ENCODE measurements at regions not wholly inside any gene's neighbourhood (a gene's known extent, or its start where the extent isn't known, plus 50 kb on each side); places are given as distances from the start of the nearest gene placed in this dataset.

- no peaks in the 10 kb centered on the region for H3K36me3 ChIP-seq (ENCODE audit: control insufficient read depth, insufficient read depth, low read length)
- H2BK15ac ChIP-seq (replicated peaks; ENCODE audit: low read depth) = no peak overlapping the region
- H3K79me1 ChIP-seq (ENCODE audit: low read length) = no peaks in the 10 kb centered on the region
- H3K27me3 ChIP-seq (ENCODE audit: insufficient read depth, low read length, poor library complexity) = no peaks in the 10 kb centered on the region
- no peak overlapping the region for H3K4ac ChIP-seq (ENCODE audit: low read depth, low read length)
- no peak overlapping the region for H2BK120ac ChIP-seq (ENCODE audit: low read depth, low read length)
- H3K4me1 ChIP-seq (ENCODE audit: control insufficient read depth, low read depth, low read length) = no peaks in the 10 kb centered on the region
- H3K56ac ChIP-seq (ENCODE audit: low read length) = no peak overlapping the region
- H3K18ac ChIP-seq (ENCODE audit: low read length) = no peak overlapping the region
- H3K23ac ChIP-seq (ENCODE audit: low read length) = no peak overlapping the region
- H3K27ac ChIP-seq (ENCODE audit: low read depth, low read length) = no peak overlapping the region
- H2BK5ac ChIP-seq (ENCODE audit: low read length) = no peak overlapping the region
- no CpG with 5 or more reads among the region's 1 CpG for WGBS (ENCODE audit: extremely low coverage, insufficient coverage, low lambda C conversion rate)
- H3K9ac ChIP-seq (ENCODE audit: low read length) = no peak overlapping the region
- DNase-seq = no peak
- no peak overlapping the region for H4K5ac ChIP-seq (ENCODE audit: low read length)
- H3K79me2 ChIP-seq (ENCODE audit: control insufficient read depth, insufficient read depth, low read length) = no peaks in the 10 kb centered on the region
- H3K4me3 ChIP-seq (ENCODE audit: low read length) = no peak overlapping the region
- H2AK5ac ChIP-seq (ENCODE audit: low read length) = no peak overlapping the region
- no peak overlapping the region for H4K8ac ChIP-seq (ENCODE audit: low read depth, low read length)
- H3K4me2 ChIP-seq (ENCODE audit: low read length) = no peak overlapping the region
These were observed 711.3 kb upstream of the AMOT start for GRCh38 chrX:113551919-113552318.

DNA sequence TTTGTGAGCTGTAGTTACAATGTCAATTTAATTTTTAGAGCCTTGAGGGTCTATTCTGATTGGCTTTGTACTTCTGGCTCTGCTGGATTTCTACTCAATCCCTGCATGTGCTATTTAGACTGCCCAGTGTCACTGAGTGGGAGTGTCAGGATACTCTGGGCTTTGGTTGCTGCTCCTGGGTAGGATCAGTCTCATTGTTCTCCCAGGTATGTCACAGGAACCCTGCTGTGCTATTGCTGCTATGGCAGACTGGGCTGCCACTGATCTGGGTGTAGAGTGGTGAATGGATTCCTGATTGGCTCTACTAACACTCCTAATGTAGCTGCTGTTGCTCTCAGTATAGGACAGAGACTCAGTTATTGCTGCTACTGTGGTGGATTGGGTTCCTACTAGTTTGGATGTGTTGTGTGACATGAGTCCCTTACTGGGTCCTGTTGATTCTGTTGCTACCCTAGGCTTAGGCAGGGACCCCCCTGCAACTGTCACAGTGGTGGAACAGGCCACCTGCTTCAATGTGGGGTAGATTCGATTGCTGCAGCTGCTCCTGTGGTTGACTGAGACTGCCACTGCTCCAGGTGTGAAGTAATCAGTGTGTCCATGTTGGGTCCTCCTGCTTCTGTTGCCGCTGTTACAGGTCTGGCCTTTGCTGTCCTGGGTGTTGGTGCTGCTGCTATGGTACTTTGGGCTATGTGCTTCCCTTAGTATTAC, 707.8 kb upstream of the AMOT start:
- H3K4me1 ChIP-seq (ENCODE audit: control insufficient read depth, low read depth, low read length) = no peaks in the 10 kb centered on the region
- H2BK120ac ChIP-seq (ENCODE audit: low read depth, low read length) = no peak overlapping the region
- no peak overlapping the region for H3K18ac ChIP-seq (ENCODE audit: low read length)
- no peak overlapping the region for H2AK5ac ChIP-seq (ENCODE audit: low read length)
- H4K8ac ChIP-seq (ENCODE audit: low read depth, low read length) = no peak overlapping the region
- H3K56ac ChIP-seq (ENCODE audit: low read length) = no peak overlapping the region
- no peak overlapping the region for H3K23ac ChIP-seq (ENCODE audit: low read length)
- no peaks in the 10 kb centered on the region for H3K27me3 ChIP-seq (ENCODE audit: insufficient read depth, low read length, poor library complexity)
- no peak overlapping the region for H3K9ac ChIP-seq (ENCODE audit: low read length)
- DNase-seq = peak; percentile 83
- no peak overlapping the region for H3K4me2 ChIP-seq (ENCODE audit: low read length)
- H4K5ac ChIP-seq (ENCODE audit: low read length) = no peak overlapping the region
- H3K4me3 ChIP-seq (ENCODE audit: low read length) = no peak overlapping the region
- WGBS (ENCODE audit: extremely low coverage, insufficient coverage, low lambda C conversion rate) = no CpG with 5 or more reads among the region's 2 CpGs
- H3K79me2 ChIP-seq (ENCODE audit: control insufficient read depth, insufficient read depth, low read length) = no peaks in the 10 kb centered on the region
- no peak overlapping the region for H2BK5ac ChIP-seq (ENCODE audit: low read length)
- H3K4ac ChIP-seq (ENCODE audit: low read depth, low read length) = no peak overlapping the region
- H3K27ac ChIP-seq (ENCODE audit: low read depth, low read length) = no peak overlapping the region
- H3K79me1 ChIP-seq (ENCODE audit: low read length) = no peaks in the 10 kb centered on the region
- H2BK15ac ChIP-seq (replicated peaks; ENCODE audit: low read depth) = no peak overlapping the region
- H3K36me3 ChIP-seq (ENCODE audit: control insufficient read depth, insufficient read depth, low read length) = no peaks in the 10 kb centered on the region

DNA sequence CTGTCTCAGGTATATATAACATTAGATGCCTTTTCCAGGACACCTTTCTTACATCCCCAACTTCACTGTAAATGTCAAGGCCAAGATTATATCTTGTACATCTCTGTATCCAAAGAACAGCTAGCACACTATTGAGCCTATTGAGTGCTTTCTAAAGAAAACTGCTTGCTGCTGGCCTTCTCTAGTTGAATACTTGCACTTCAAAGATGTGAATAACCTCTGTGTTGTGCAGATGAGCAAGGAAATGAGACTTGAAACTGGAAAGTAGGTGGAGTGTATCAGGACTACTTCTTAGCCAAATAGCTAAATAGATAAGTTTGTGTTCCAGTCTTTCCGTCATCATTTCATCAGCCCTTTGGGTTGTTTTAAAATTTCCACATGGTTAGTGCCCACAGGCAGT, 704.4 kb upstream of the AMOT start:
- Histone ChIP-seq H4K5ac (ENCODE audit: low read length) (no peak overlapping the region), H3K9ac (ENCODE audit: low read length) (no peak overlapping the region), H3K23ac (ENCODE audit: low read length) (no peak overlapping the region), H3K18ac (ENCODE audit: low read length) (no peak overlapping the region), H3K4me3 (ENCODE audit: low read length) (no peak overlapping the region), H3K4me2 (ENCODE audit: low read length) (no peak overlapping the region), H3K79me2 (ENCODE audit: control insufficient read depth, insufficient read depth, low read length) (no peaks in the 10 kb centered on the region), H2AK5ac (ENCODE audit: low read length) (no peak overlapping the region), H4K8ac (ENCODE audit: low read depth, low read length) (no peak overlapping the region), H3K27me3 (ENCODE audit: insufficient read depth, low read length, poor library complexity) (no peaks in the 10 kb centered on the region), H3K79me1 (ENCODE audit: low read length) (no peaks in the 10 kb centered on the region), H3K27ac (ENCODE audit: low read depth, low read length) (no peak overlapping the region), H3K36me3 (ENCODE audit: control insufficient read depth, insufficient read depth, low read length) (no peaks in the 10 kb centered on the region), H3K4me1 (ENCODE audit: control insufficient read depth, low read depth, low read length) (no peaks in the 10 kb centered on the region), H2BK15ac (replicated peaks; ENCODE audit: low read depth) (no peak overlapping the region), H3K56ac (ENCODE audit: low read length) (no peak overlapping the region), H2BK120ac (ENCODE audit: low read depth, low read length) (no peak overlapping the region), H3K4ac (ENCODE audit: low read depth, low read length) (no peak overlapping the region), H2BK5ac (ENCODE audit: low read length) (no peak overlapping the region)
- no CpG with 5 or more reads among the region's 1 CpG for WGBS (ENCODE audit: extremely low coverage, insufficient coverage, low lambda C conversion rate)
- no peak for DNase-seq

DNA sequence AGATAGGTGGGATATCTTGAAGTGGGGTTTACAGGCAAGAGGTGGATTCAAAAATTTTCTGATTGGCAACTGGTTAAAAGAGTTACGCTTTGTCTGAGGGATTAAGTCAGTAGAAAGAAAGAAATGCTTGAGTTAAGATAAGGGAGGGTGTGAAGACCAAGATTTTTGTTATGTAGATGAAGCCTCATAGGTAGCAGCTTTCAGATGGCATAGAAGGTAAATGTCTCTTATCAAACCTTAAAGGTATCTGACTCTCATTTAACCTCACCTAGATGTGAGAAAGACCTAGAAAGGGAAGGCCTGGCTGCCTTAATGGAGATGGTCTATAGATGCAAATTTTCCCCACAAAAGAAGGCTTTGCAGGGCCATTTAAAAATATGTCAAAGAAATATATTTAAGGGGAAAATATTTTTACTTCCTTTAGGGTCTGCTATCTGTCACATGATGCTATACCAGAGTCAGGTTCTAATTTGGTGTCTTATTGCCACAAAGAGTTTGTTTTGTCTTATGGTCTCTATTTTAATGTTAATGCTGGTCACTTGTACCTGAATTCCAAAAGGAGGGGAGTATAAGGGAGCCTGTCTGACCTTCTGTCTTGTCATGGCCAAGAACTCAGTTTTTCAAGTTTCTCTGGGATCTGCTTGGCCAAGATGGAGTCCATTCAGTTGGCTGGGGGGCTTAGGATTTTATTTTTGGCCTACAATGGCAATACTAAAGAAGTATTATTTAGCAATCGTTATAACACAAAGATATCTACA, 699.1 kb upstream of the AMOT start:
- no peak overlapping the region for H3K23ac ChIP-seq (ENCODE audit: low read length)
- no peak overlapping the region for H2BK15ac ChIP-seq (replicated peaks; ENCODE audit: low read depth)
- no peak overlapping the region for H2BK120ac ChIP-seq (ENCODE audit: low read depth, low read length)
- H3K18ac ChIP-seq (ENCODE audit: low read length) = no peak overlapping the region
- no peak overlapping the region for H4K8ac ChIP-seq (ENCODE audit: low read depth, low read length)
- no peaks in the 10 kb centered on the region for H3K79me1 ChIP-seq (ENCODE audit: low read length)
- H3K27me3 ChIP-seq (ENCODE audit: insufficient read depth, low read length, poor library complexity) = no peaks in the 10 kb centered on the region
- no peaks in the 10 kb centered on the region for H3K4me1 ChIP-seq (ENCODE audit: control insufficient read depth, low read depth, low read length)
- no peak overlapping the region for H2AK5ac ChIP-seq (ENCODE audit: low read length)
- no peak overlapping the region for H3K27ac ChIP-seq (ENCODE audit: low read depth, low read length)
- no peaks in the 10 kb centered on the region for H3K36me3 ChIP-seq (ENCODE audit: control insufficient read depth, insufficient read depth, low read length)
- no peak overlapping the region for H3K56ac ChIP-seq (ENCODE audit: low read length)
- no peak overlapping the region for H3K9ac ChIP-seq (ENCODE audit: low read length)
- no peak overlapping the region for H2BK5ac ChIP-seq (ENCODE audit: low read length)
- no peaks in the 10 kb centered on the region for H3K79me2 ChIP-seq (ENCODE audit: control insufficient read depth, insufficient read depth, low read length)
- peak; percentile 45 for DNase-seq
- H3K4me3 ChIP-seq (ENCODE audit: low read length) = no peak overlapping the region
- WGBS (ENCODE audit: extremely low coverage, insufficient coverage, low lambda C conversion rate) = no CpG with 5 or more reads among the region's 2 CpGs
- no peak overlapping the region for H3K4me2 ChIP-seq (ENCODE audit: low read length)
- H4K5ac ChIP-seq (ENCODE audit: low read length) = no peak overlapping the region
- no peak overlapping the region for H3K4ac ChIP-seq (ENCODE audit: low read depth, low read length)

DNA sequence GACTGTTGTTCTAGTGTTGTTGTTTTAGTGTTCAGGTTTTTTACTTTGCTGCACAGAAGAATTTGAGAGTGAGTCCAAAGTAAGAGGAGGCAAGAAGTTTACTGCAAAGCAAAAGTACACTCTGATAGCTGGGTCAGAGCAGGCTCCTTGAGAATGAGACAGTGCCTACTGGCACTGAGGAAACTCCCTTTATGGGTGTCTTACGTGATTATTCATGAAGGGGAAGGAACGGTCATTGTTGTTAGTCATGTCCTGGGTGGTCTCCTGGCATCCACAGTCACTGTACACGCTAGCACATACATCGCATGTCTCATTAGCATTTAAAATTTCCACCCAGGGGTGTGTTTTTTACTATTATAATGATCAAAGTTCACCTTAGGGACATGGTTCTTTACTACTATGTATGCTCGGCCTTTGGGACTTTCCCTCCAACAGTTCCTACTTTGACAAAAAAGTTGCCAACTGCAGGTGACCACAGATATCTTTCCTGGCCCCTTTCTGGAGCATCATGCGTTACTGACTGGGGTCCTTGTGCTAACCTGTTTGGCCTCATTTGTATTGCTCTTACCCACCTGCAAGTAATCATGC, 688.9 kb upstream of the AMOT start:
- H3K23ac ChIP-seq (ENCODE audit: low read length) = no peak overlapping the region
- H3K4ac ChIP-seq (ENCODE audit: low read depth, low read length) = no peak overlapping the region
- H2AK5ac ChIP-seq (ENCODE audit: low read length) = no peak overlapping the region
- H3K27ac ChIP-seq (ENCODE audit: low read depth, low read length) = no peak overlapping the region
- no peak overlapping the region for H2BK5ac ChIP-seq (ENCODE audit: low read length)
- no peaks in the 10 kb centered on the region for H3K79me1 ChIP-seq (ENCODE audit: low read length)
- H3K9ac ChIP-seq (ENCODE audit: low read length) = no peak overlapping the region
- H3K27me3 ChIP-seq (ENCODE audit: insufficient read depth, low read length, poor library complexity) = no peaks in the 10 kb centered on the region
- no CpG with 5 or more reads among the region's 6 CpGs for WGBS (ENCODE audit: extremely low coverage, insufficient coverage, low lambda C conversion rate)
- no peak for DNase-seq
- no peaks in the 10 kb centered on the region for H3K36me3 ChIP-seq (ENCODE audit: control insufficient read depth, insufficient read depth, low read length)
- no peaks in the 10 kb centered on the region for H3K4me1 ChIP-seq (ENCODE audit: control insufficient read depth, low read depth, low read length)
- no peak overlapping the region for H3K4me3 ChIP-seq (ENCODE audit: low read length)
- no peaks in the 10 kb centered on the region for H3K79me2 ChIP-seq (ENCODE audit: control insufficient read depth, insufficient read depth, low read length)
- H2BK15ac ChIP-seq (replicated peaks; ENCODE audit: low read depth) = no peak overlapping the region
- no peak overlapping the region for H3K4me2 ChIP-seq (ENCODE audit: low read length)
- H3K56ac ChIP-seq (ENCODE audit: low read length) = no peak overlapping the region
- H2BK120ac ChIP-seq (ENCODE audit: low read depth, low read length) = no peak overlapping the region
- H4K8ac ChIP-seq (ENCODE audit: low read depth, low read length) = no peak overlapping the region
- no peak overlapping the region for H3K18ac ChIP-seq (ENCODE audit: low read length)
- no peak overlapping the region for H4K5ac ChIP-seq (ENCODE audit: low read length)

Measured in mesendoderm (in vitro differentiated cells).